Panc1 (cell line): ENCODE measurements at regions not wholly inside any gene's neighbourhood (a gene's known extent, or its start where the extent isn't known, plus 50 kb on each side); places are given as distances from the start of the nearest gene placed in this dataset.

Experiments used
- ATAC-seq: fragments of 200-7000 bp; cut with Tn5 transposase; 2 replicates; pipeline ENCODE4 v1.9.1; 2020; ENCODE audit warnings: mild to moderate bottlenecking, moderate library complexity
- BruUV-seq: library from RNA; stranded (reverse); fragments of 400-500 nt; replicated peaks from 2 replicates; lab custom pipeline; 2021; lab: Mats Ljungman, UMichigan
- CTCF ChIA-PET: fragments of 300-600 bp; sonication (Branson Sonifier 250); formaldehyde crosslinking; loops from one replicate; lab custom pipeline; 2022; ENCODE audit warnings: antibody characterized with exemption; lab: Charles Lee
- POLR2A ChIA-PET: fragments of 300-600 bp; sonication (Branson Sonifier 250); formaldehyde crosslinking; loops from one replicate; lab custom pipeline; 2022; ENCODE audit warnings: antibody characterized with exemption; lab: Charles Lee
- DNase-seq: peaks from one replicate; pipeline ENCODE4 v3.0.0-alpha.2; 2010; ENCODE audit warnings: low read depth, low spot score
- H3K27ac ChIP-seq: 2 replicates; pipeline ENCODE4 v1.5.1; 2011; ENCODE audit warnings: mild to moderate bottlenecking, low read length, inconsistent platforms
- H3K27me3 ChIP-seq: fragments of 200-500 bp; sonication (Bioruptor generic); 2 replicates; pipeline ENCODE4 v1.6.0; 2014; ENCODE audit warnings: low read length, inconsistent platforms; ENCODE audit not compliant: control insufficient read depth, insufficient read depth
- H3K36me3 ChIP-seq: fragments of 200-500 bp; sonication (Bioruptor generic); 2 replicates; pipeline ENCODE4 v1.5.1; 2014; ENCODE audit warnings: inconsistent platforms, mild to moderate bottlenecking, low read length, moderate library complexity; ENCODE audit not compliant: control insufficient read depth, insufficient read depth
- H3K4me1 ChIP-seq: 2 replicates; pipeline ENCODE4 v1.5.1; 2011; ENCODE audit warnings: inconsistent platforms, mild to moderate bottlenecking, low read length, moderate library complexity; ENCODE audit not compliant: control insufficient read depth, insufficient read depth
- H3K4me3 ChIP-seq, 2 experiments: 2 replicates each; pipeline ENCODE4 v1.5.1; 2011 to 2012; ENCODE audit warnings: low read depth in 2 of 2, low read length in 2 of 2, mild to moderate bottlenecking in 2 of 2, inconsistent platforms in 1 of 2, moderate library complexity in 1 of 2
- H3K9me3 ChIP-seq: fragments of 200-500 bp; sonication (Bioruptor generic); 2 replicates; pipeline ENCODE4 v1.5.1; 2014; ENCODE audit warnings: low read depth, mild to moderate bottlenecking, inconsistent platforms, low read length, moderate library complexity; ENCODE audit not compliant: control insufficient read depth, insufficient read depth
- CTCF ChIP-seq: fragments of 450-650 bp; IDR thresholded peaks from 2 replicates; pipeline ENCODE4 v1.5.1; 2017; ENCODE audit warnings: mild to moderate bottlenecking
- POLR2AphosphoS5 ChIP-seq: IDR thresholded peaks from 2 replicates; pipeline ENCODE4 v1.6.1; 2012; ENCODE audit warnings: mild to moderate bottlenecking, low read depth, low read length, moderate library complexity
- REST ChIP-seq, 2 experiments: IDR thresholded peaks; 2 replicates each; pipeline ENCODE4 v1.6.1; 2011 to 2012; ENCODE audit warnings: low read depth in 2 of 2, control low read depth in 1 of 2, low read length in 1 of 2, mild to moderate bottlenecking in 1 of 2, moderate library complexity in 1 of 2; ENCODE audit not compliant: insufficient read depth in 1 of 2
- SIN3A ChIP-seq: IDR thresholded peaks from 2 replicates; pipeline ENCODE4 v1.6.1; 2012; ENCODE audit warnings: low read depth, mild to moderate bottlenecking, low read length, moderate library complexity, borderline replicate concordance; ENCODE audit not compliant: insufficient read depth
- TCF7L2 ChIP-seq: IDR thresholded peaks from 2 replicates; pipeline ENCODE4 v1.6.1; 2011; ENCODE audit warnings: mild to moderate bottlenecking, low read depth, low read length, inconsistent platforms
- in situ Hi-C: cut with HindIII; loops from 2 replicates; pipeline ENCODE4 v1.10.0; 2016; ENCODE audit warnings: low sequenced_read_pairs, low pct_unique_long_range_greater_than_20kb
- intact Hi-C: fragments of 100-400 bp; cut with micrococcal nuclease; formaldehyde crosslinking; loops from one replicate; pipeline ENCODE4 v1.10.0; 2022; ENCODE audit not compliant: unreplicated experiment

- Histone ChIP-seq H3K27ac (no peak overlapping the region), H3K27me3 (no peaks in the 10 kb centered on the region), H3K36me3 (no peaks in the 10 kb centered on the region), H3K4me3 (no peak overlapping the region), H3K9me3 (no peaks in the 10 kb centered on the region), H3K4me1 (no peaks in the 10 kb centered on the region)
- CTCF ChIA-PET = no interaction called here
- TF ChIP-seq CTCF (no peak), SIN3A (no peak), REST (IDR thresholded peaks at IDR 0.05; ENCODE audit: insufficient read depth in 1 of 2, low read depth in 2 of 2, low read length in 1 of 2) (no peak), TCF7L2 (no peak), POLR2AphosphoS5 (no peak)
- no TSS peak for BruUV-seq
- intact Hi-C loops (no loop called here), in situ Hi-C loops (no loop called here)
- ATAC-seq (no peak), DNase-seq (no peak)
- POLR2A ChIA-PET = no interaction called here
These were observed 1023.6 kb upstream of the HS3ST1 start for GRCh38 chr4:12452291-12452690.

- BruUV-seq = no TSS peak
- ATAC-seq (no peak), DNase-seq (no peak)
- Histone ChIP-seq H3K9me3 (no peaks in the 10 kb centered on the region), H3K4me1 (no peaks in the 10 kb centered on the region), H3K27ac (no peak overlapping the region), H3K4me3 (no peak overlapping the region), H3K36me3 (no peaks in the 10 kb centered on the region), H3K27me3 (no peaks in the 10 kb centered on the region)
- in situ Hi-C loops = no loop called here
- CTCF ChIA-PET = no interaction called here
- intact Hi-C loops = no loop called here
- POLR2A ChIA-PET = no interaction called here
- TF ChIP-seq TCF7L2 (no peak), CTCF (no peak), SIN3A (no peak), POLR2AphosphoS5 (no peak), REST (IDR thresholded peaks at IDR 0.05; ENCODE audit: insufficient read depth in 1 of 2, low read depth in 2 of 2, low read length in 1 of 2) (no peak)
These were observed 1018.8 kb upstream of the HS3ST1 start for GRCh38 chr4:12447451-12447850.
